ENCODE measurements at regions not wholly inside any gene's neighbourhood (a gene's known extent, or its start where the extent isn't known, plus 50 kb on each side); places are given as distances from the start of the nearest gene placed in this dataset.

GRCh38 chr2:30024281-30024680 lies 102.9 kb upstream of the ALK start:
- Histone ChIP-seq H3K4me3 (no peak overlapping the region), H3K9me3 (no peaks in the 10 kb centered on the region), H3K27me3 (peaks cover 4 to 9% of the 10 kb centered on the region in 2 donors), H3K4me1 (no peaks in the 10 kb centered on the region), H3K27ac (no peak overlapping the region), H3K36me3 (no peaks in the 10 kb centered on the region)
- intact Hi-C loops (cut with DNase I): no loop called here
- DNase-seq (no peak), ATAC-seq (no peak)
- TF ChIP-seq CTCF (IDR thresholded peaks at IDR 0.05): no peak

GRCh38 chr2:30026091-30027055 lies 105.0 kb upstream of the ALK start:
- ATAC-seq (peak; percentile 86), DNase-seq (peak in 1 of 4 donors; percentile 39)
- H3K36me3 ChIP-seq: no peaks in the 10 kb centered on the region
- no peaks in the 10 kb centered on the region for H3K4me1 ChIP-seq
- H3K27me3 ChIP-seq: peaks cover 4 to 9% of the 10 kb centered on the region in 2 donors
- H3K4me3 ChIP-seq: no peak overlapping the region
- no peaks in the 10 kb centered on the region for H3K9me3 ChIP-seq
- H3K27ac ChIP-seq: no peak overlapping the region
- peak; percentile 20 to 32 for TF ChIP-seq CTCF (IDR thresholded peaks at IDR 0.05)
- intact Hi-C loops (cut with DNase I): no loop called here

- ATAC-seq: no peak
- no peaks in the 10 kb centered on the region for H3K9me3 ChIP-seq
- no peak for TF ChIP-seq CTCF (IDR thresholded peaks at IDR 0.05)
- no peak for DNase-seq
- H3K36me3 ChIP-seq: no peaks in the 10 kb centered on the region
- intact Hi-C loops (cut with DNase I): no loop called here
- no peak overlapping the region for H3K4me3 ChIP-seq
- peaks cover 4 to 9% of the 10 kb centered on the region in 2 donors for H3K27me3 ChIP-seq
- no peak overlapping the region for H3K27ac ChIP-seq
- H3K4me1 ChIP-seq: no peaks in the 10 kb centered on the region
Measured at GRCh38 chr2:30029804-30030203, 108.4 kb upstream of the ALK start.

- H3K36me3 ChIP-seq: no peaks in the 10 kb centered on the region
- H3K4me1 ChIP-seq: no peaks in the 10 kb centered on the region
- peaks cover 4 to 9% of the 10 kb centered on the region in 2 donors for H3K27me3 ChIP-seq
- intact Hi-C loops (cut with DNase I): no loop called here
- peak in 2 of 4 donors; percentile 18 to 54 for DNase-seq
- peak; percentile 74 for ATAC-seq
- TF ChIP-seq CTCF (IDR thresholded peaks at IDR 0.05): no peak
- H3K27ac ChIP-seq: no peak overlapping the region
- H3K4me3 ChIP-seq: no peak overlapping the region
- H3K9me3 ChIP-seq: no peaks in the 10 kb centered on the region
Measured at GRCh38 chr2:30030361-30030760, 109.0 kb upstream of the ALK start.

GRCh38 chr2:30031184-30031583 lies 109.8 kb upstream of the ALK start:
- ATAC-seq (no peak), DNase-seq (no peak)
- Histone ChIP-seq H3K27ac (no peak overlapping the region), H3K4me3 (no peak overlapping the region), H3K27me3 (peaks cover 4 to 6% of the 10 kb centered on the region in 2 donors), H3K36me3 (no peaks in the 10 kb centered on the region), H3K9me3 (no peaks in the 10 kb centered on the region), H3K4me1 (no peaks in the 10 kb centered on the region)
- intact Hi-C loops (cut with DNase I): no loop called here
- TF ChIP-seq CTCF (IDR thresholded peaks at IDR 0.05): no peak
